Uterus (tissue), 2 donors: ENCODE measurements at regions not wholly inside any gene's neighbourhood (a gene's known extent, or its start where the extent isn't known, plus 50 kb on each side); places are given as distances from the start of the nearest gene placed in this dataset.

Experiments
- POLR2A ChIP-seq, 2 donors: fragments of 450-650 bp; IDR thresholded peaks; one replicate each; pipeline ENCODE4 v1.6.1; 2016; ENCODE audit warnings: antibody characterized with exemption in 2 of 2, mild to moderate bottlenecking in 1 of 2, moderate library complexity in 1 of 2
- TF ChIP-seq, protein P1 (sequence below), 4 experiments: fragments of 200-600 bp in 2 of 4; fragments of 450-650 bp in 2 of 4; sonication (generic) in 2 of 4; IDR thresholded peaks; one replicate each; pipeline ENCODE4 v1.5.1; 2016 to 2019; ENCODE audit warnings: antibody characterized with exemption in 4 of 4, mild to moderate bottlenecking in 2 of 4, moderate library complexity in 1 of 4

DNA sequence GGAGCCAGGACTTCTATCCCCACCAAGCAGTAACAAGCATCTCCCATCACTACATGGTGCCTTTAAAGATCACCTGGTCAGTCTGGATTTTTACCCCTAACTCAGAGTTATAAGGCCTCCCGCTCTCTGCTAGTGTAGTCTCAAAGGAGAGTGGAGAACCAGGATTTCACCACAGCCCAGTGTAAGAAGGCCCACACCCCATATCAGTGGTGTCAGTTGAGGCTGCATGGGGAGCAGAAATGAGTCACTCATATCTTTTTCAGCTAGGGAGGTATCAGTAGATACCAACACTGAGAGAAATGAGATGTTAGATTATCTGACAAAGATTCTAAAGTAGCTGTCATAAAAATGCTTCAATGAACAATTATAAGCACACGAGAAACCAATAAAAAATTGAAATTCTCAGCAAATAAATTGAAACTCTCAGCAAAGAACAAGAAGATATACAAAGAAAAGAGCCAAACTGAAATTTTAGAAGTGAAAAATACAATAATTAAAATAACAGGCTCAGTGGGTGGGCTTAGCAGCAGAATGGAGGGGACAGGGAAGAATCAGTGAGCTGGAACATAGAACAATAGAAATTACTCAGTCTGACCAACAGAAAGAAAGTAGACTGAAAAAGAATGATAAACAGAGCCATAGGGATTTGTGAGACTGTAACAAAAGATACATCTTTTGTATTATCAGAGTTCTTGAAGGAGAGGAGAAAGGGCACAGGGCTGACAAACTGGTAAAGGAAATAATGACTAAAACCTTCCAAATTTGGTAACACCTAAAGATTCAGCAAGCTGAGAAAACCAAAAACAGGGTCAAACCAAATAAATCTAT, 257.7 kb downstream of the ANAPC1 start:
- no peak for TF ChIP-seq POLR2A (IDR thresholded peaks at IDR 0.05)
- TF ChIP-seq, protein P1, sequence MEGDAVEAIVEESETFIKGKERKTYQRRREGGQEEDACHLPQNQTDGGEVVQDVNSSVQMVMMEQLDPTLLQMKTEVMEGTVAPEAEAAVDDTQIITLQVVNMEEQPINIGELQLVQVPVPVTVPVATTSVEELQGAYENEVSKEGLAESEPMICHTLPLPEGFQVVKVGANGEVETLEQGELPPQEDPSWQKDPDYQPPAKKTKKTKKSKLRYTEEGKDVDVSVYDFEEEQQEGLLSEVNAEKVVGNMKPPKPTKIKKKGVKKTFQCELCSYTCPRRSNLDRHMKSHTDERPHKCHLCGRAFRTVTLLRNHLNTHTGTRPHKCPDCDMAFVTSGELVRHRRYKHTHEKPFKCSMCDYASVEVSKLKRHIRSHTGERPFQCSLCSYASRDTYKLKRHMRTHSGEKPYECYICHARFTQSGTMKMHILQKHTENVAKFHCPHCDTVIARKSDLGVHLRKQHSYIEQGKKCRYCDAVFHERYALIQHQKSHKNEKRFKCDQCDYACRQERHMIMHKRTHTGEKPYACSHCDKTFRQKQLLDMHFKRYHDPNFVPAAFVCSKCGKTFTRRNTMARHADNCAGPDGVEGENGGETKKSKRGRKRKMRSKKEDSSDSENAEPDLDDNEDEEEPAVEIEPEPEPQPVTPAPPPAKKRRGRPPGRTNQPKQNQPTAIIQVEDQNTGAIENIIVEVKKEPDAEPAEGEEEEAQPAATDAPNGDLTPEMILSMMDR (IDR thresholded peaks at IDR 0.05): no peak
